Nephron (organoid): ENCODE measurements at regions not wholly inside any gene's neighbourhood (a gene's known extent, or its start where the extent isn't known, plus 50 kb on each side); places are given as distances from the start of the nearest gene placed in this dataset.

Experiments
- H3K27ac Mint-ChIP-seq, 3 experiments: 2 replicates each; pipeline ENCODE4 v1.8.0; 2020; ENCODE audit warnings: mixed read lengths in 3 of 3, mild to moderate bottlenecking in 2 of 3, moderate library complexity in 1 of 3
- H3K27me3 Mint-ChIP-seq: 2 replicates; pipeline ENCODE4 v1.8.0; 2021; ENCODE audit warnings: low read depth, mild to moderate bottlenecking, moderate library complexity, mixed read lengths
- H3K36me3 Mint-ChIP-seq: 2 replicates; pipeline ENCODE4 v1.8.0; 2020; ENCODE audit warnings: low read depth, mixed read lengths
- H3K4me1 Mint-ChIP-seq: 2 replicates; pipeline ENCODE4 v1.8.0; 2020; ENCODE audit warnings: mixed read lengths
- H3K4me3 Mint-ChIP-seq, 3 experiments: 2 replicates each; pipeline ENCODE4 v1.8.0; 2020; ENCODE audit warnings: mild to moderate bottlenecking in 3 of 3, mixed read lengths in 3 of 3, moderate library complexity in 2 of 3
- H3K9me3 Mint-ChIP-seq: 2 replicates; pipeline ENCODE4 v1.8.0; 2020; ENCODE audit warnings: mixed read lengths
- CTCF ChIP-seq, 3 experiments: fragments of 200-600 bp; sonication (generic); IDR thresholded peaks; one replicate each; pipeline ENCODE4 v1.5.0; 2021; ENCODE audit warnings: antibody characterized with exemption in 3 of 3; ENCODE audit not compliant: unreplicated experiment in 3 of 3

- Mint-ChIP-seq H3K4me3 (no peak overlapping the region), H3K36me3 (no peaks in the 10 kb centered on the region), H3K27me3 (no peaks in the 10 kb centered on the region), H3K4me1 (no peaks in the 10 kb centered on the region), H3K27ac (no peak overlapping the region), H3K9me3 (peaks cover 4% of the 10 kb centered on the region)
- no peak for TF ChIP-seq CTCF (IDR thresholded peaks at IDR 0.05; ENCODE audit: unreplicated experiment in 3 of 3)
Measured at GRCh38 chr4:157763490-157763889, 409.3 kb downstream of the GASK1B start.

- no peak overlapping the region for H3K27ac Mint-ChIP-seq
- TF ChIP-seq CTCF (IDR thresholded peaks at IDR 0.05; ENCODE audit: unreplicated experiment in 3 of 3) = no peak
- no peaks in the 10 kb centered on the region for H3K4me1 Mint-ChIP-seq
- H3K36me3 Mint-ChIP-seq = no peaks in the 10 kb centered on the region
- no peaks in the 10 kb centered on the region for H3K27me3 Mint-ChIP-seq
- no peak overlapping the region for H3K4me3 Mint-ChIP-seq
- H3K9me3 Mint-ChIP-seq = peaks cover 14% of the 10 kb centered on the region
Measured at GRCh38 chr4:157754410-157754809, 418.4 kb downstream of the GASK1B start.

- H3K9me3 Mint-ChIP-seq = peaks cover 10% of the 10 kb centered on the region
- no peak for TF ChIP-seq CTCF (IDR thresholded peaks at IDR 0.05; ENCODE audit: unreplicated experiment in 3 of 3)
- H3K36me3 Mint-ChIP-seq = no peaks in the 10 kb centered on the region
- H3K27ac Mint-ChIP-seq = no peak overlapping the region
- H3K27me3 Mint-ChIP-seq = no peaks in the 10 kb centered on the region
- no peaks in the 10 kb centered on the region for H3K4me1 Mint-ChIP-seq
- H3K4me3 Mint-ChIP-seq = no peak overlapping the region
Measured at GRCh38 chr4:157751631-157752030, 421.2 kb downstream of the GASK1B start.

GRCh38 chr4:157741642-157742041 lies 431.2 kb downstream of the GASK1B start:
- Mint-ChIP-seq H3K36me3 (no peaks in the 10 kb centered on the region), H3K27ac (no peak overlapping the region), H3K4me1 (no peaks in the 10 kb centered on the region), H3K9me3 (no peaks in the 10 kb centered on the region), H3K27me3 (no peaks in the 10 kb centered on the region), H3K4me3 (no peak overlapping the region)
- TF ChIP-seq CTCF (IDR thresholded peaks at IDR 0.05; ENCODE audit: unreplicated experiment in 3 of 3) = no peak

GRCh38 chr4:157739242-157739641 lies 433.6 kb downstream of the GASK1B start:
- Mint-ChIP-seq H3K4me3 (no peak overlapping the region), H3K4me1 (peaks cover 5% of the 10 kb centered on the region), H3K36me3 (no peaks in the 10 kb centered on the region), H3K27ac (no peak overlapping the region), H3K9me3 (no peaks in the 10 kb centered on the region), H3K27me3 (no peaks in the 10 kb centered on the region)
- TF ChIP-seq CTCF (IDR thresholded peaks at IDR 0.05; ENCODE audit: unreplicated experiment in 3 of 3) = no peak

- no peaks in the 10 kb centered on the region for H3K27me3 Mint-ChIP-seq
- H3K9me3 Mint-ChIP-seq = no peaks in the 10 kb centered on the region
- H3K4me3 Mint-ChIP-seq = no peak overlapping the region
- no peak overlapping the region for H3K27ac Mint-ChIP-seq
- no peak for TF ChIP-seq CTCF (IDR thresholded peaks at IDR 0.05; ENCODE audit: unreplicated experiment in 3 of 3)
- no peaks in the 10 kb centered on the region for H3K4me1 Mint-ChIP-seq
- H3K36me3 Mint-ChIP-seq = no peaks in the 10 kb centered on the region
Measured at GRCh38 chr4:157728215-157728614, 444.6 kb downstream of the GASK1B start.
